IgD-negative memory B cell (primary cell): ENCODE measurements at regions not wholly inside any gene's neighbourhood (a gene's known extent, or its start where the extent isn't known, plus 50 kb on each side); places are given as distances from the start of the nearest gene placed in this dataset.

ENCODE experiments used
- H3K27ac Mint-ChIP-seq, 3 donors: one replicate each; pipeline ENCODE4 v1.8.0; 2020 to 2022; ENCODE audit warnings: mild to moderate bottlenecking in 3 of 3, mixed read lengths in 3 of 3, moderate library complexity in 1 of 3
- H3K27me3 Mint-ChIP-seq: one replicate; pipeline ENCODE4 v1.8.0; 2021; ENCODE audit warnings: mixed read lengths
- H3K36me3 Mint-ChIP-seq: one replicate; pipeline ENCODE4 v1.8.0; 2020; ENCODE audit warnings: mild to moderate bottlenecking, mixed read lengths
- H3K4me1 Mint-ChIP-seq, 3 donors: one replicate each; pipeline ENCODE4 v1.8.0; 2020 to 2022; ENCODE audit warnings: mixed read lengths in 3 of 3, mild to moderate bottlenecking in 1 of 3
- H3K4me3 Mint-ChIP-seq, 4 donors: one replicate each; pipeline ENCODE4 v1.8.0; 2020 to 2022; ENCODE audit warnings: mild to moderate bottlenecking in 4 of 4, mixed read lengths in 4 of 4, moderate library complexity in 3 of 4
- H3K9me3 Mint-ChIP-seq, 3 donors: one replicate each; pipeline ENCODE4 v1.8.0; 2020 to 2021; ENCODE audit warnings: mixed read lengths in 3 of 3, mild to moderate bottlenecking in 1 of 3

GRCh38 chr17:34204402-34204801 is 50.7 kb upstream of the CCL2 start:
- H3K4me3 Mint-ChIP-seq, result peak overlapping the region in 1 of 4 donors; percentile 24
- H3K4me1 Mint-ChIP-seq, result peaks cover 0 to 2% (median 2%) of the 10 kb centered on the region in 3 donors
- H3K27me3 Mint-ChIP-seq, result peaks cover 22% of the 10 kb centered on the region
- no peaks in the 10 kb centered on the region for H3K36me3 Mint-ChIP-seq
- H3K27ac Mint-ChIP-seq, result no peak overlapping the region
- H3K9me3 Mint-ChIP-seq, result no peaks in the 10 kb centered on the region
